ENCODE measurements at regions not wholly inside any gene's neighbourhood (a gene's known extent, or its start where the extent isn't known, plus 50 kb on each side); places are given as distances from the start of the nearest gene placed in this dataset.

GRCh38 chr20:48447456-48447855, 380.3 kb downstream of the PREX1 start:
- TF ChIP-seq CTCF (conservative IDR thresholded peaks at IDR 0.05) (no peak), EZH2 (IDR thresholded peaks at IDR 0.05; ENCODE audit: low read depth) (no peak)
